Fibroblast of the aortic adventitia (primary cell): ENCODE measurements at regions not wholly inside any gene's neighbourhood (a gene's known extent, or its start where the extent isn't known, plus 50 kb on each side); places are given as distances from the start of the nearest gene placed in this dataset.
"Not testable (repeated sequence)": the region's sequence is repeated elsewhere in the genome, so short reads cannot be mapped to it uniquely, and the experiment has no call there.

Experiments used
- DNase-seq: peaks from one replicate; pipeline ENCODE4 v3.0.0-alpha.2; 2010; ENCODE audit warnings: low read depth
- H3K4me3 ChIP-seq: 2 replicates; pipeline ENCODE4 v1.5.1; 2011; ENCODE audit warnings: low read depth, mild to moderate bottlenecking, control low read depth, low read length, moderate library complexity
- TF ChIP-seq, protein P1 (sequence below): IDR thresholded peaks from 2 replicates; pipeline ENCODE4 v1.5.1; 2011; ENCODE audit warnings: mild to moderate bottlenecking, low read length, control low read depth, inconsistent platforms; ENCODE audit not compliant: insufficient read depth

DNA sequence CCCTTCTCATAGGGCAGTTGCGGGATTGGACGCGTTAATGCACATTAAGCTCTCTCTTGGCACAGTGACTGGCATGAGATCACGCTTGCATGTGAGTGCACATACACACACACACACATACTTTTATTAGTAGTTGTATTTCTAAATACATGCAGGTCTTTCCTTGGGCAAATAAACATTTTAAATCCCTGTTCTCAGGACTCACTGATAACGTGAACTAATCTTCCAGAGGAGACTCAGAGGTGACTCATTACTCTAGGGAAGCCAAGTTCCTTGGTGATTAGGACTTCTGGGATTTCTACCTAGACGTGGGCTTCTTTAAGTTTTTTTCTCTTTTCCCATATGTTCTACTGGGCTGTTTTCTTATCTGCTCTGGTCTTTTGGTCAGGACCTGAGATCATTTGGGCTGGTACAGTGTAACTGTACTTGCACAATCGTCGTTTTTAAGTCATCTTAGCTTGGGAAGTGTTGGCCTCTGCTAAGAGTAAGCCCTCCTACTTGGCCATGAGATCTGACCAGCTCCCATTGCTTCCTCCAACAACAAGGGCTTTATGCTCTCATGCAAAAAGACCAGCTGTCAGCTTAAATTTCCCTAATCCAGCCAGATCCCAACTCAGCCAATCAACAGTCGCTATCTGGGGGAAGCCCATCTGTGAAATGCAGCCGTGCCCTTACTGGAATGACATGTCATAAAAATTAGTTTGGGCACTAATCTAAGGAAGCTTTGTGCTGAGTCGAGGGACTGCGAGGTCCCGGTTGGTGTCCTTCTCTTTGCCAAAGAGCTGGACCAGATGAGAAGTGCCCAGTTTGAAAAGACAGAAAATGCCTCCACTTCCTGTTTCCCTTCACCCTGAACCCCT is 176.4 kb upstream of the ANKRD55 start:
- H3K4me3 ChIP-seq = no peak overlapping the region
- peak; percentile 94 for DNase-seq
- TF ChIP-seq, protein P1, sequence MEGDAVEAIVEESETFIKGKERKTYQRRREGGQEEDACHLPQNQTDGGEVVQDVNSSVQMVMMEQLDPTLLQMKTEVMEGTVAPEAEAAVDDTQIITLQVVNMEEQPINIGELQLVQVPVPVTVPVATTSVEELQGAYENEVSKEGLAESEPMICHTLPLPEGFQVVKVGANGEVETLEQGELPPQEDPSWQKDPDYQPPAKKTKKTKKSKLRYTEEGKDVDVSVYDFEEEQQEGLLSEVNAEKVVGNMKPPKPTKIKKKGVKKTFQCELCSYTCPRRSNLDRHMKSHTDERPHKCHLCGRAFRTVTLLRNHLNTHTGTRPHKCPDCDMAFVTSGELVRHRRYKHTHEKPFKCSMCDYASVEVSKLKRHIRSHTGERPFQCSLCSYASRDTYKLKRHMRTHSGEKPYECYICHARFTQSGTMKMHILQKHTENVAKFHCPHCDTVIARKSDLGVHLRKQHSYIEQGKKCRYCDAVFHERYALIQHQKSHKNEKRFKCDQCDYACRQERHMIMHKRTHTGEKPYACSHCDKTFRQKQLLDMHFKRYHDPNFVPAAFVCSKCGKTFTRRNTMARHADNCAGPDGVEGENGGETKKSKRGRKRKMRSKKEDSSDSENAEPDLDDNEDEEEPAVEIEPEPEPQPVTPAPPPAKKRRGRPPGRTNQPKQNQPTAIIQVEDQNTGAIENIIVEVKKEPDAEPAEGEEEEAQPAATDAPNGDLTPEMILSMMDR = no peak

DNA sequence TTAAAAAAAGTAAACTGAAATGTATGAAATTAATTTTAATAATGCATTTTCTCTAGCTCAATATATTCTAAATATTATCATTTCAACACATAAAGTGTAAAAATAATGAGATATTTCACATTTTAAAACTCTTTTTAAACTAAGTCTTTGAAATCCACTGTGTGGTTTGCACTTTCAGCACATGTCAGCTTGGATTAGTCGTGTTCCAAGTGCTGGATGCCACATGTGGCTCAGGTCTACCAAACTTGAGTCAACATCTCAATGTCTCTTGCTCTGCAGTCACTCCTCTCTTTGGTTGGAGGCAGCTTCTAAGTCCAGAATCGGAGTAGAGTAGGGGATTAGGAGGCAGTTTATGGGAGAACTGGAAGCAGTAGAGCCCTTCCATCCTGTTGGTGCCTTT is 173.7 kb upstream of the ANKRD55 start:
- no peak for DNase-seq
- TF ChIP-seq, protein P1 = no peak
- H3K4me3 ChIP-seq = no peak overlapping the region

DNA sequence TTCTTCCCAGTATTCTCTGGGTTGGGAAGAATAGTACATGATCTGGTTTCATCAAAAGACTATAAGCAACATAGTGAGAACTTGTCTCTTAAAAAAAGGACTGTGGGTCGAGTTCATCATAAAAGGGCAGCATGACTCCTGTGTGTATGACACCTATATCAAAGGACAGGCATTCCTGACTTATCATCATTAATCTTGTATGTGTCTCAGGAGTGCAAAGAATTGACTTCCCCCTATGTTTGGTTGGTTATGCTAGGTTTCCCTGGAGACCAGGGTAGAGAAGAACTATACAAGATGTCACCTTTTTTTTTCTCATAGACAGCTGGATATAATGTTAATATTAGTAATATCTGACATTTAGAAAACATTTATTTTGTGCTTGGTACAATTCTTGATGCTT is 173.1 kb upstream of the ANKRD55 start:
- no peak for DNase-seq
- H3K4me3 ChIP-seq = no peak overlapping the region
- TF ChIP-seq, protein P1 = no peak

DNA sequence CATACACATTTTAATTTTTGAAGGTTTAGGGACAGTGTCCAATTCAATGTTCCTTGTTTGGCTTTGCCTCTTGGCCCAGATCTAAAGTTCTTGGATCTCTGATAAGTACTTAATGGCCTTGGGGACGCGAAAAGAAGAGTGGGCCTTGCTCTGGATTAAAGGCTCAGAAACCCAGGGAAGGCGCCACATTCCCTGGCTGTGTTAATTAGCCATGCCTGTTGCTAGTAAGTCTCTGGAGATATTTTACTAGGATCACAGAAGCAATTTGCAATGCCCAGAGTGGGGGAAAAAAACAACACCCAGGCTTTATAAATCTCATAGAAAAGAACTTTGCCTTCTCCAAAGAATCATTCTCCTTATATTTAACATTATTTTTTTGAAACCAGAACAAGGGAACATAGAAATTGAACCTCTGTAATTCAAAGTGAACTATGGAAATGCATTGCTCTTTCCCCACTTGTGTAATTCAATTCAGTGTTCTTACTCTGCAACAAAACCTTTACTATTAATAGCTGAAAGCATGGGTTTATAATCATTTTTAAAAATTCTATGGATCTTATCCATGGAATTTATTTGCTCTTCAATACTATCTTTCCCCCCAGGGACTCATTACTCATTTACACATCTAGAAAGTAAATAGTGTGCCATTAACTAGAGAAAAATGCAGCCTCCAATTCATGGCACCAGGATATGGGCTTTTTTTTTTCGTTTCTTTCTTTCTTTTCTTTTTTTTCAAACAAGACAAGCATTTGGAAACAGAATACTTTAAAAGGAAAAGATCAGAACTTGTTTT is 172.2 kb upstream of the ANKRD55 start:
- H3K4me3 ChIP-seq = no peak overlapping the region
- TF ChIP-seq, protein P1 = no peak
- peak; percentile 43 for DNase-seq

DNA sequence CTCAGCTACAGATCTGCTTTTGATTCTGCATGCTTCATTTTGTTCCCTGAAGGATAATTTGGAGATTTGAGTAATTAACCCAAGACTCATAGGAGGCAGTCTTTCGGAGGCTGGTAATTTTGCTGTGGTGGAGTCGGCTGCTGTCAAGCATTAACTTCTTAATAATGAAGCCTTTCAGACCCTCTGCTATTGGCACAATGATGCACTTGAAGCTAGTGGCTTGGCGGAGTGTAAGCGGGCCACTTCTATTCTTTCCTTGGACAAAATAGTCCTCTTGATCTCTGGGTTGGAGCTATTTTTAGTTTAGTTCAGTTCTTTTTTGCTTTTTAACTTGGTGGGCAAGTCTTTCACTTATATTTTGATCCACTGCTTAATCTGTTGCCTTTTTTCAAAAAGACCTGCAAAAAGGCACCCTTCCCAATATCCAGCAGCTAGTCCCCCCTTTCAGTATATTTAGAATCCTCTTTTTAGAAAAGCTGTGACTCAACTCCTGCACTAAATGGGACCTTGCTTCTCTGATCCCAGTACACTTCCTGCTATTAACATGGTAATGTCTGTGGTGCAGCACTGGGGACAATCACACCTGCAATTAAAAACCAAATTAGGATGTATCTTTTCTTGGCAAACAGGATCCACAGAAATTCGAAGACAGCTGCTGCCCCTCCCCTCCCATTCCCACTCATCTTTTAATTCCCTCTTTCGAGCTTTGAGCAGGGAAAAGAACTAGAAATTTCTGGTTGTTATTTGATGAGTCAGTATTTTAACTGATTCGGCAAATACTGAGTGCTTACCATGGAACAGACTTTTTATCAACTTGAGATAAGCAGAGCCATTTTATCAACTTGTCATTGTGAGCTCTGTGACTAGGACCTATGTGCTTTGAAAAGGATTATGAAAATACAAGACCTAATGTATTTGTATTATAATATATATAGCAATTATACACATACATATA is 169.4 kb upstream of the ANKRD55 start:
- TF ChIP-seq, protein P1 = no peak
- H3K4me3 ChIP-seq = no peak overlapping the region
- no peak for DNase-seq

DNA sequence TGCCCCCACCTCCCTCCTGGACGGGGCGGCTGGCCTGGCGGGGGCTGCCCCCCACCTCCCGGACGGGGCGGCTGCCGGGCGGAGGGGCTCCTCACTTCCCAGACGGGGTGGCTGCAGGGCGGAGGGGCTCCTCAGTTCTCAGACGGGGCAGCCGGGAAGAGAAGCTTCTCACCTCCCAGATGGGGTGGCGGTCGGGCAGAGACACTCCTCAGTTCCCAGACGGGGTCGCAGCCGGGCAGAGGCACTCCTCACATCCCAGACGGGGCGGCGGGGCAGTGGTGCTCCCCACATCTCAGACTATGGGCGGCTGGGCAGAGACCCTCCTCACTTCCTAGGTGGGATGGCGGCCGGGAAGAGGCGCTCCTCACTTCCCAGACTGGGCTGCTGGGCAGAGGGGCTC is 164.7 kb upstream of the ANKRD55 start:
- not testable (repeated sequence) for DNase-seq, H3K4me3 ChIP-seq
